CD14-positive monocyte (primary cell): ENCODE measurements at regions not wholly inside any gene's neighbourhood (a gene's known extent, or its start where the extent isn't known, plus 50 kb on each side); places are given as distances from the start of the nearest gene placed in this dataset.

ENCODE experiments used
- DNase-seq, 3 donors: peaks; one replicate each; pipeline ENCODE4 v3.0.0-alpha.2; 2011 to 2022
- H2AFZ ChIP-seq: 2 replicates; pipeline ENCODE4 v1.6.0; 2012; ENCODE audit warnings: mild to moderate bottlenecking, low read depth, low read length, inconsistent platforms; ENCODE audit not compliant: insufficient read depth, poor library complexity, severe bottlenecking
- H3K27ac ChIP-seq, 2 donors: 1 replicate in 1 of 2; 2 replicates in 1 of 2; pipeline ENCODE4 v1.5.1; 2012 to 2013; ENCODE audit warnings: low read length in 2 of 2, control low read depth in 1 of 2, inconsistent platforms in 1 of 2, low read depth in 1 of 2, mild to moderate bottlenecking in 1 of 2
- H3K27me3 ChIP-seq, 2 donors: one replicate each; pipeline versions ENCODE4 v1.6.0 to v1.6.1; 2011 to 2013; ENCODE audit warnings: low read length in 2 of 2; ENCODE audit not compliant: control insufficient read depth in 2 of 2, insufficient read depth in 2 of 2
- H3K36me3 ChIP-seq, 2 donors: replicated peaks in 1 of 2; 1 replicate in 1 of 2; 2 replicates in 1 of 2; pipeline versions ENCODE4 v1.5.1 to v1.6.1; 2012 to 2013; ENCODE audit warnings: low read length in 2 of 2, control low read depth in 1 of 2, inconsistent platforms in 1 of 2, mild to moderate bottlenecking in 1 of 2; ENCODE audit not compliant: insufficient read depth in 2 of 2, control insufficient read depth in 1 of 2
- H3K4me1 ChIP-seq, 2 donors: 1 replicate in 1 of 2; 2 replicates in 1 of 2; pipeline versions ENCODE4 v1.5.1 to v1.6.1; 2012 to 2013; ENCODE audit warnings: low read length in 2 of 2, control low read depth in 1 of 2, inconsistent platforms in 1 of 2, mild to moderate bottlenecking in 1 of 2, moderate library complexity in 1 of 2; ENCODE audit not compliant: insufficient read depth in 2 of 2, control insufficient read depth in 1 of 2
- H3K4me2 ChIP-seq: replicated peaks from 2 replicates; pipeline ENCODE3; 2012; ENCODE audit warnings: low read length, moderate library complexity, mild to moderate bottlenecking; ENCODE audit not compliant: poor library complexity, severe bottlenecking; ENCODE audit errors: extremely low read depth
- H3K4me3 ChIP-seq, 3 experiments: fragments of 200-600 bp in 1 of 3; sonication (generic) in 1 of 3; replicated peaks in 1 of 3; 1 replicate in 2 of 3; 2 replicates in 1 of 3; pipeline ENCODE4 v1.5.1; 2011 to 2013; ENCODE audit warnings: low read length in 3 of 3, mild to moderate bottlenecking in 3 of 3, control low read depth in 2 of 3, low read depth in 2 of 3, inconsistent platforms in 1 of 3, moderate library complexity in 1 of 3
- H3K79me2 ChIP-seq: 2 replicates; pipeline ENCODE4 v1.6.0; 2012; ENCODE audit warnings: mild to moderate bottlenecking, control low read depth, inconsistent platforms, low read length, moderate library complexity; ENCODE audit not compliant: insufficient read depth
- H3K9ac ChIP-seq: 2 replicates; pipeline ENCODE4 v1.6.0; 2017; ENCODE audit warnings: low read length, mild to moderate bottlenecking; ENCODE audit not compliant: insufficient read depth, poor library complexity, severe bottlenecking
- H3K9me3 ChIP-seq, 2 donors: replicated peaks in 1 of 2; 1 replicate in 1 of 2; 2 replicates in 1 of 2; pipeline versions ENCODE4 v1.5.1 to v1.6.1; 2012 to 2013; ENCODE audit warnings: low read length in 2 of 2, control low read depth in 1 of 2; ENCODE audit not compliant: control insufficient read depth in 1 of 2, insufficient read depth in 1 of 2
- H4K20me1 ChIP-seq: 2 replicates; pipeline ENCODE4 v1.6.0; 2012; ENCODE audit warnings: mild to moderate bottlenecking, low read length, control low read depth, moderate library complexity; ENCODE audit not compliant: insufficient read depth
- H3K27ac Mint-ChIP-seq, 7 donors: one replicate each; pipeline ENCODE4 v1.8.0; 2020; ENCODE audit warnings: mild to moderate bottlenecking in 7 of 7, mixed read lengths in 7 of 7, moderate library complexity in 6 of 7, inconsistent platforms in 2 of 7
- H3K27me3 Mint-ChIP-seq, 3 donors: one replicate each; pipeline ENCODE4 v1.8.0; 2021 to 2022; ENCODE audit warnings: low read depth in 3 of 3, mild to moderate bottlenecking in 3 of 3, mixed read lengths in 3 of 3, moderate library complexity in 3 of 3, inconsistent platforms in 1 of 3
- H3K36me3 Mint-ChIP-seq, 2 donors: one replicate each; pipeline ENCODE4 v1.8.0; 2020; ENCODE audit warnings: mixed read lengths in 2 of 2, inconsistent platforms in 1 of 2, mild to moderate bottlenecking in 1 of 2
- H3K4me1 Mint-ChIP-seq: one replicate; pipeline ENCODE4 v1.8.0; 2020; ENCODE audit warnings: mild to moderate bottlenecking, mixed read lengths
- H3K4me3 Mint-ChIP-seq, 2 donors: one replicate each; pipeline ENCODE4 v1.8.0; 2020; ENCODE audit warnings: mild to moderate bottlenecking in 2 of 2, mixed read lengths in 2 of 2, moderate library complexity in 1 of 2
- H3K9me3 Mint-ChIP-seq, 7 donors: one replicate each; pipeline ENCODE4 v1.8.0; 2020 to 2022; ENCODE audit warnings: mixed read lengths in 7 of 7, mild to moderate bottlenecking in 6 of 7, moderate library complexity in 6 of 7, inconsistent platforms in 2 of 7
- CTCF ChIP-seq: fragments of 200-600 bp; IDR thresholded peaks from one replicate; pipeline ENCODE4 v1.8.0; 2022; ENCODE audit warnings: antibody characterized with exemption, mild to moderate bottlenecking
- WGBS: methylation state at CpG from one replicate; pipeline ENCODE4 v1.1.5; 2013; ENCODE audit warnings: missing lambda C conversion rate; ENCODE audit not compliant: insufficient coverage; 5-methylcytosine and 5-hydroxymethylcytosine counted together
- intact Hi-C, 2 donors: fragments of 100-400 bp; cut with micrococcal nuclease; formaldehyde crosslinking; loops; one replicate each; pipeline versions ENCODE4 v1.15.0 to v1.15.1; 2023

- Mint-ChIP-seq H3K36me3 (no peaks in the 10 kb centered on the region), H3K27me3 (no peaks in the 10 kb centered on the region), H3K4me3 (no peak overlapping the region), H3K9me3 (peaks cover 2 to 9% (median 7%) of the 10 kb centered on the region in 7 donors), H3K4me1 (no peaks in the 10 kb centered on the region), H3K27ac (no peak overlapping the region)
- Histone ChIP-seq H4K20me1 (no peaks in the 10 kb centered on the region), H3K27ac (no peak overlapping the region), H2AFZ (no peak overlapping the region), H3K4me2 (no peak overlapping the region), H3K27me3 (no peaks in the 10 kb centered on the region), H3K79me2 (no peaks in the 10 kb centered on the region), H3K4me3 (no peak overlapping the region), H3K9me3 (peaks cover 0 to 6% of the 10 kb centered on the region in 2 donors), H3K9ac (no peak overlapping the region), H3K36me3 (no peaks in the 10 kb centered on the region), H3K4me1 (no peaks in the 10 kb centered on the region)
- DNase-seq = no peak
- intact Hi-C loops = no loop called here
- 86% methylated on average over 1 of the region's 6 CpGs for WGBS
- no peak for TF ChIP-seq CTCF
Observed at GRCh38 chr10:111885919-111886318, 297.6 kb downstream of the GPAM start.

- no peak overlapping the region for H3K9ac ChIP-seq
- H3K4me3 ChIP-seq = no peak overlapping the region
- Mint-ChIP-seq H3K4me1 (no peaks in the 10 kb centered on the region), H3K4me3 (no peak overlapping the region), H3K27ac (no peak overlapping the region), H3K36me3 (no peaks in the 10 kb centered on the region), H3K9me3 (peaks cover 2 to 8% (median 7%) of the 10 kb centered on the region in 7 donors), H3K27me3 (no peaks in the 10 kb centered on the region)
- no peaks in the 10 kb centered on the region for H3K36me3 ChIP-seq
- H2AFZ ChIP-seq = no peak overlapping the region
- no CpG with 5 or more reads among the region's 2 CpGs for WGBS
- no peak for TF ChIP-seq CTCF
- no peaks in the 10 kb centered on the region for H3K27me3 ChIP-seq
- no peak for DNase-seq
- intact Hi-C loops = no loop called here
- H3K27ac ChIP-seq = no peak overlapping the region
- no peaks in the 10 kb centered on the region for H3K4me1 ChIP-seq
- H3K79me2 ChIP-seq = no peaks in the 10 kb centered on the region
- H4K20me1 ChIP-seq = no peaks in the 10 kb centered on the region
- peaks cover 0 to 6% of the 10 kb centered on the region in 2 donors for H3K9me3 ChIP-seq
- no peak overlapping the region for H3K4me2 ChIP-seq
Observed at GRCh38 chr10:111887266-111887665, 296.3 kb downstream of the GPAM start.
